ENCODE measurements at regions not wholly inside any gene's neighbourhood (a gene's known extent, or its start where the extent isn't known, plus 50 kb on each side); places are given as distances from the start of the nearest gene placed in this dataset.

DNA sequence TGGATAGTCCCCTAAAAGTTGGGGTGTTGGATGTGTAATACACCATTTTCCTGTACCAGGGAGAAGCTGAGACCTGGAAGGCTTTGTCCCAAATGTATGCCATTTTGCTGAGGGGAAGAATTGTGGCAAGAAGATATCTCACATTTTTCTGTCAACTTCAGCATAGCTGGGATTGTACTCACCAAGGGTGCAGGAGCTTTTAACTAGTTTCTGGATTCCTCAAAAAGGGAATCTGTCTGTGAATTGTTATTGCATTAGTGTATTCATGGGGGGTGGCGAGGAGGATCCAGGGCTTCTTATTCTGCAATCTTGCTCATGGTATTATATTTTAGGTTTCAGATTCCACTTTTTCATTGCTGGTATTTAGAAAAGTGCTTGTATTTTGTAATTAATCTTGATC lies 208.2 kb upstream of the MYOCD start:
- Histone ChIP-seq H3K36me3 (ENCODE audit: control insufficient read depth, insufficient read depth, low read length, severe bottlenecking) (no peaks in the 10 kb centered on the region), H3K9ac (ENCODE audit: low read length) (no peak overlapping the region)

DNA sequence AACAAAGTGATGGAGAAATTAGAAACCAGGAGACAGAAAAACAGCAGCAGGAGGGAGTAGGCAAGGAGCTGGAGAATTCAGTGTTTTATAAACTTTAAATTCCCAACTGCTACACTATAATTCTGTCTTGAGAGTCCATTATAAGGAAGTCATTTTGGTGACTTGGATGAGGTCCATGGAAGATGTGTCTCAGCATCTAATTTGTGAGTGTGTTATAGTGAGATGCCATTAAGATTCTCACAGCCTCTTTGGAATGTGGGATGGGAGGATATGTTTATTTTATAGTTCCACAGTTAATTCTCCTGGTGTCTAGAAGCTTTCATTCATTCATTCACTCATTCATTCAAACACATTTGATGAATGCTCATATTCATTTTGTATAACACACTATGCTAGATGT lies 206.0 kb upstream of the MYOCD start:
- no peaks in the 10 kb centered on the region for H3K27me3 ChIP-seq (replicated peaks; ENCODE audit: control insufficient read depth, insufficient read depth, low read length)
- no peaks in the 10 kb centered on the region for H3K36me3 ChIP-seq (ENCODE audit: control insufficient read depth, insufficient read depth, low read length, severe bottlenecking)
- no peak overlapping the region for H3K4me3 ChIP-seq (ENCODE audit: low read length)
- H3K9ac ChIP-seq (ENCODE audit: low read length): no peak overlapping the region
- H3K4me1 ChIP-seq (ENCODE audit: control insufficient read depth, insufficient read depth, low read length): peaks cover 9% of the 10 kb centered on the region
- no peak for DNase-seq (ENCODE audit: low read depth)
- peaks cover 13% of the 10 kb centered on the region for H3K9me3 ChIP-seq (ENCODE audit: control insufficient read depth, low read length)

More for the DNA sequence above, 208.2 kb upstream of the MYOCD start:
- Histone ChIP-seq H3K27me3 (replicated peaks; ENCODE audit: control insufficient read depth, insufficient read depth, low read length) (no peaks in the 10 kb centered on the region), H3K4me3 (ENCODE audit: low read length) (no peak overlapping the region), H3K9me3 (ENCODE audit: control insufficient read depth, low read length) (peaks cover 13% of the 10 kb centered on the region), H3K4me1 (ENCODE audit: control insufficient read depth, insufficient read depth, low read length) (peaks cover 4% of the 10 kb centered on the region)
- peak; percentile 54 for DNase-seq (ENCODE audit: low read depth)

DNA sequence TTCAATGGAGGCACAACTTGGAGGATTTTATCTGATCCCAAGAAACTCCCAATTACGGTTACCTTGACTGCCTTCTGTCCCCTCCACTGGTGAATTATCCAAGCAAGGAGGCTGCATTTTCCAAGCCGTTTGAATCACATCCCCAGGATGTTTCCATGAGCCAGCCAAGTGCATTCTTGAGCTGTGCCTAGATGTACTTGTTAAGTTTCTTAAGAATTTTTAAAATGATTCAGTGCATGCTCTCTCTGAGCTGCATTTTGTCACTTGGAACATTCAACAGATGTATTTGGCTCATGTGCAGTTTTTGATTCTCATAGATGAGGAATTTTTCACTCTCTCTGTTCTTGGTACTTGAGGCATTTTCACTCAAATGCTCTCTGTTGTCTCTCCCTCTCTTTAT lies 202.6 kb upstream of the MYOCD start:
- Histone ChIP-seq H3K36me3 (ENCODE audit: control insufficient read depth, insufficient read depth, low read length, severe bottlenecking) (no peaks in the 10 kb centered on the region), H3K4me1 (ENCODE audit: control insufficient read depth, insufficient read depth, low read length) (peaks cover 5% of the 10 kb centered on the region), H3K9me3 (ENCODE audit: control insufficient read depth, low read length) (no peaks in the 10 kb centered on the region), H3K27me3 (replicated peaks; ENCODE audit: control insufficient read depth, insufficient read depth, low read length) (no peaks in the 10 kb centered on the region), H3K4me3 (ENCODE audit: low read length) (no peak overlapping the region), H3K9ac (ENCODE audit: low read length) (no peak overlapping the region)
- peak; percentile 67 for DNase-seq (ENCODE audit: low read depth)

DNA sequence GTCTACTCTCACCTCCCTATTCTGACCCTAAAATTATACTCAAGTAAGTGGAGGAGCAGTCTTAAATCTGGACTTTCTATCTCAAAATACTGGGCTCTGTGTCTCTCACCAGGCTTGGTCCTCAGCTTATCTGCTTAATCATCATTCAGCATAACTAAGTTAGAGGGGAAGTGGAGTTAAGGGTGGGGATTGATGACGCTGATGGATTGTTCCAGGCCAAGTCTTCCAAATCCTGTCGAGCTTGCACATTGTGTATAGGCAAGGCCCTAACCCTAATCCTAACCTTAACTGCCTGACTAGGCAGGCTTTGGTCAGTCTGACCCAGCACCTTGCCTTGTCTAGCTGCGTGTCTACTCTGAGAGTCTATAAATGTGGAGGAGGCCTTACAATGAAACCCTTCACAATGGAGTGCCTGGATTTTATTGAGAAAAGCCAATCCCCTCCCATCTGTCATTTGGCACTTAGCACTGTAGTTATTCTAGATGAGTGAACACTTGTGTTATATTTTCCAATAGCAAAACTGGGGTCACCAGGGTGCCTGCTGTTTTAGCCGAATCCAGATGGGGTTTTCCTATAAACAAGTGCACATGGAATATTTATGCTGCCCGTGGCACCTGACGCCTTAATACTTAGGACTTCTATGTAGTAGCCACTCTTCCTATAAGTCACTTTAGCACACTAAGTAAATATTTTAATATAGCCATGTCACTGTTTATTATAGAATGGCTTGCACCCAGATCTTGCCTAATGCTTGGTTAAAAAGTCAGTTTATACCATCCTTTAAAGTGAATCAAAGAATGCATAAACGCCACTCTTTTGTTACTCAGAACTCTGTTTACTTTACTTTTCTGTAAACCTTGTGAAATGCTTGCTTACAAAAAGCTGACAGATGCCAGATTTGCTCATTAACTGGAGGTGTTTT lies 193.2 kb upstream of the MYOCD start:
- H3K9ac ChIP-seq (ENCODE audit: low read length): no peak overlapping the region
- no peaks in the 10 kb centered on the region for H3K36me3 ChIP-seq (ENCODE audit: control insufficient read depth, insufficient read depth, low read length, severe bottlenecking)
- H3K27me3 ChIP-seq (replicated peaks; ENCODE audit: control insufficient read depth, insufficient read depth, low read length): no peaks in the 10 kb centered on the region
- no peaks in the 10 kb centered on the region for H3K4me1 ChIP-seq (ENCODE audit: control insufficient read depth, insufficient read depth, low read length)
- DNase-seq (ENCODE audit: low read depth): no peak
- no peaks in the 10 kb centered on the region for H3K9me3 ChIP-seq (ENCODE audit: control insufficient read depth, low read length)
- H3K4me3 ChIP-seq (ENCODE audit: low read length): no peak overlapping the region

DNA sequence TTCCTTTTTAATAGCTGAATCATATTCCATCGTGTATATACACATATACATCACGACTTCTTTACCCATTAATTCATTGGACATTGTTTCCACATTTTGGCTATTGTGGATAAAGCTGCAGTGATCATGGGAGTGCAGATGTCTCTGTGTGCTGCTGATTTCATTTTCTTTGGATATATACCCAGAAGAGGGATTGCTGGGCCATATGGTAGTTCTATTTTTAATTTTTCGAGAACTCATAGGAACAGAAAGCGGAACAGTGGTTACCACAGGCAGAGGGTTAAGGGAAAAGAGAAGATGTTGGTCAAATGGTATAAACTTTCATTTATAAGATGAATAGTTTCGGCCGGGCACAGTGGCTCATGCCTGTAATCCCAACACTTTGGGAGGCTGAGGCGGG lies 187.4 kb upstream of the MYOCD start:
- H3K4me3 ChIP-seq (ENCODE audit: low read length): no peak overlapping the region
- DNase-seq (ENCODE audit: low read depth): no peak
- no peaks in the 10 kb centered on the region for H3K4me1 ChIP-seq (ENCODE audit: control insufficient read depth, insufficient read depth, low read length)
- H3K36me3 ChIP-seq (ENCODE audit: control insufficient read depth, insufficient read depth, low read length, severe bottlenecking): no peaks in the 10 kb centered on the region
- peaks cover 11% of the 10 kb centered on the region for H3K9me3 ChIP-seq (ENCODE audit: control insufficient read depth, low read length)
- H3K27me3 ChIP-seq (replicated peaks; ENCODE audit: control insufficient read depth, insufficient read depth, low read length): no peaks in the 10 kb centered on the region
- no peak overlapping the region for H3K9ac ChIP-seq (ENCODE audit: low read length)

DNA sequence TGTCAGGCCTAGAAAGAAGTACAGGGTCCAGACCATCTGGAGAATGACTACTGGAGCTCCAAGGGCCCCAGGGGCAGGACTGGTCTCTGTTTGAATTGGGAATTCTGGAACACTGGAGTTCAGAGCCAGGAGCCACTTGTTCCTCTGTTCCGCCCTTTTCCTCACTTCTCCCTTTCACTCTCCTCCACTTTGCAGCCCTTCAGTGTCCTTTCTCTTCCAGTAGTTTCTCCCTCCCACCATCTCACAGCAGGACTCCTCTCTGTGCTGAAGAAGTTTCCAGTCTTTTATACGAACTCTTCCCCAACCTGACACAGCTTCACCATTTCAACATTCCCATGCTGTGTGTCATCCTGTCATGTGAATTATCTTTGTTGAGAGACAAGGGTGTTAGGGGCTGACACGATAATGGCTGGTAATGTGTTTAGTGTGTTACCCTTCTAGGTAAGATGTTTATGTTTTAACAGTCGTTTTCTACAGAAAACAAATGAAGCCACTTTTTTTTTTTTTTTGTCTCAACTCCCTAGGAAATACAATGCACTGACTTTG lies 180.3 kb upstream of the MYOCD start:
- no peak for DNase-seq (ENCODE audit: low read depth)
- peaks cover 2% of the 10 kb centered on the region for H3K27me3 ChIP-seq (replicated peaks; ENCODE audit: control insufficient read depth, insufficient read depth, low read length)
- H3K9ac ChIP-seq (ENCODE audit: low read length): no peak overlapping the region
- no peaks in the 10 kb centered on the region for H3K4me1 ChIP-seq (ENCODE audit: control insufficient read depth, insufficient read depth, low read length)
- no peaks in the 10 kb centered on the region for H3K36me3 ChIP-seq (ENCODE audit: control insufficient read depth, insufficient read depth, low read length, severe bottlenecking)
- H3K9me3 ChIP-seq (ENCODE audit: control insufficient read depth, low read length): peaks cover 11% of the 10 kb centered on the region
- H3K4me3 ChIP-seq (ENCODE audit: low read length): no peak overlapping the region

DNA sequence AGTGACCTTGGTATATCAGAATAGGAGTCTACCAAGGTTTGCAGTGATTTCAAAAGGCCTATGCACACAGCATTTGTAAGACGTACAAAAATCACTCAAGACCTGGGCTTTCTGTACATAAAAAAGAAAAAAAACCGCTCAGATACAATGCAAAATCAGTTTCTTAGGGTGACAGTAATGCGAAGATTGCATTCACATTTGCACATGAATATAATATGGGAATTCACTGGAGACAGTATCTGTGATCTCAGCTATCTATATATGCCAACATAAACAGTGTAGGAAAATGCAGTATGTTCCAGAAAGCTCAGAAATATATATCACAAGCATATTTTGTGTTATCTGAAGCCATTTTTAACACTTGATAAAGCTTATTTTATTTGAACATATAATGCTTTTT lies 176.4 kb upstream of the MYOCD start:
- Histone ChIP-seq H3K9me3 (ENCODE audit: control insufficient read depth, low read length) (no peaks in the 10 kb centered on the region), H3K4me3 (ENCODE audit: low read length) (no peak overlapping the region), H3K27me3 (replicated peaks; ENCODE audit: control insufficient read depth, insufficient read depth, low read length) (peaks cover 5% of the 10 kb centered on the region), H3K36me3 (ENCODE audit: control insufficient read depth, insufficient read depth, low read length, severe bottlenecking) (no peaks in the 10 kb centered on the region), H3K9ac (ENCODE audit: low read length) (no peak overlapping the region), H3K4me1 (ENCODE audit: control insufficient read depth, insufficient read depth, low read length) (no peaks in the 10 kb centered on the region)
- DNase-seq (ENCODE audit: low read depth): no peak

DNA sequence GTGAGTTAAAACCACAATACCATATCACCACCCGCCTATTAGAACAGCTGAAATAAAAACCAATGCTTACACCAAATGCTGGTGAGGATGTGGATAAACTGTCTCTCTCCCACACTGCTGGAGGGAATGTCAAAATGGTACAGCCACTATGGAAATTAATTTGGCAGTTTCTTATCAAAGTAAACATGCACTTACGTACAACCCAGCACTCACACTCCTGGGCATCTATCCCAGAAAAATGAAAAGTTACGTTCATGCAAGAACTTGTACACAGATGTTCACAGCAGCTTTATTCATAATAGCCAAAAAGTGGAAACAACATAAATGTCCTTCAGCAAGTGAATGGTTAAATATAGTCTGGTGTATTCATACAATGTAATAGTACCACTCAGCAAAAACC lies 173.2 kb upstream of the MYOCD start:
- H3K4me3 ChIP-seq (ENCODE audit: low read length): no peak overlapping the region
- DNase-seq (ENCODE audit: low read depth): peak; percentile 8
- H3K27me3 ChIP-seq (replicated peaks; ENCODE audit: control insufficient read depth, insufficient read depth, low read length): peaks cover 5% of the 10 kb centered on the region
- H3K36me3 ChIP-seq (ENCODE audit: control insufficient read depth, insufficient read depth, low read length, severe bottlenecking): no peaks in the 10 kb centered on the region
- H3K9me3 ChIP-seq (ENCODE audit: control insufficient read depth, low read length): no peaks in the 10 kb centered on the region
- no peaks in the 10 kb centered on the region for H3K4me1 ChIP-seq (ENCODE audit: control insufficient read depth, insufficient read depth, low read length)
- H3K9ac ChIP-seq (ENCODE audit: low read length): no peak overlapping the region

DNA sequence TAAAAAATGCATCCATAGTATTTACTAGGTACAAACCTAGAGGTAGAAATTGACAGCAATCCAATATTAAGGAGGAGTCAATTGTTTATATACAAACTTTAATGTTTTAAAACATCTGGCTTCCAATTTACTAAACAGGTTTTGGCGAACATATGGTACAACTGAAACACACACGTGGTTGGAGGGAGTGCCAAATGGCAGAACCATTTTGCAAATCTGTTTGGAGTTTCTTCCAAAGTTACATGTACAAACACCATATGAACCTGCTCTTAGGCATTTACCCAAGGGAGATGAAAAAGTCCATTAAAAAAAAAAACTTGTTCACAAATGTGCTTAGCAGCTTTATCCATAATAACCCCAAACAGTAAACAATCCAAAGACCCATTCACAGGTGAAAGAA lies 159.8 kb upstream of the MYOCD start:
- Histone ChIP-seq H3K36me3 (ENCODE audit: control insufficient read depth, insufficient read depth, low read length, severe bottlenecking) (no peaks in the 10 kb centered on the region), H3K27me3 (replicated peaks; ENCODE audit: control insufficient read depth, insufficient read depth, low read length) (no peaks in the 10 kb centered on the region), H3K9ac (ENCODE audit: low read length) (no peak overlapping the region), H3K4me1 (ENCODE audit: control insufficient read depth, insufficient read depth, low read length) (peaks cover 14% of the 10 kb centered on the region), H3K9me3 (ENCODE audit: control insufficient read depth, low read length) (no peaks in the 10 kb centered on the region), H3K4me3 (ENCODE audit: low read length) (no peak overlapping the region)
- no peak for DNase-seq (ENCODE audit: low read depth)

DNA sequence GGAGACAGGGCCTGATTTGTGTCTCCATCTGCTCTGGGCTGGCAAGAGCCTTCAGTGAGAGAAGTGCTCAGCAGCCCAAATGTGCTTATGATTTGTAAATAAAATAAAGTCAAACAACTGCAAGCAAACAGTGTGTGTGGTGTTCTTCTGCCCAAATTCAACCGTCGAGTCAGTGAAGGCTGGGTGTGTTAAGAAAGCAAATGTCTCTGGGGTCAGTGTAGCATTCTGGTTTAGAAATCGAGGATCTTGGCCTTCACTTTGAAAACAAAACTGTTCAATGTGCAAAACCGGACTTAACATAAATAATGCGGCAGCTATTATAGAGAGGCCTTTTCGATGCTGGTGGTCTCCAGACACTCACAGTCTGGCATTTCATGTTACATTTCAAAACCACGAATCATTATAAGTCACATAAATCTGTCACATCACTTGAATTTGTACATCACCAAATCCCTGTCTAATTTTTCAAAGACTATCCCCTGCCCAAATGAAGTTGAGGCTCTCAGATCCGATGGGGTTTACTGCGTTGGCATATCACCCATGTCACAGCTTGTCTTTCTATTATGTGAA lies 158.6 kb upstream of the MYOCD start:
- Histone ChIP-seq H3K4me1 (ENCODE audit: control insufficient read depth, insufficient read depth, low read length) (peaks cover 18% of the 10 kb centered on the region), H3K27me3 (replicated peaks; ENCODE audit: control insufficient read depth, insufficient read depth, low read length) (no peaks in the 10 kb centered on the region), H3K9me3 (ENCODE audit: control insufficient read depth, low read length) (no peaks in the 10 kb centered on the region), H3K36me3 (ENCODE audit: control insufficient read depth, insufficient read depth, low read length, severe bottlenecking) (no peaks in the 10 kb centered on the region), H3K9ac (ENCODE audit: low read length) (no peak overlapping the region), H3K4me3 (ENCODE audit: low read length) (no peak overlapping the region)
- no peak for DNase-seq (ENCODE audit: low read depth)

DNA sequence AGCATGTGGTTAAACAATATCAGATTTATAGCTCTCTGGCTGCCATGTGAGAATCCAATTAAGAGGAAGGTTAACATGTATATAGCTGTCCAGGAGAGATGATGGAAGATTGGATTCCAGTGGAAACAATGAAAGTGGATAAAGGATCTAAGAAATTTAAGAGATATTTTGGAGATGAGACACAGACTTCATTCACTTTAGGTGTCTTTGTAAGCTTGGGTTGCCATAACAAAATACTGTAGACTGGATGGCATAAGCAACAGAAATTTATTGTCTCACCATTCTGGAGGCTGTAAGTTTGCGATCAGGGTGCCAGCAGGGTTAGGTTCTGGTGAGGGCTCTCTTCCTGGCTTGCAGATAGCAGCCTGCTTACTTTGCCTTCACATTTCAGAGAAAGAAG lies 155.9 kb upstream of the MYOCD start:
- Histone ChIP-seq H3K36me3 (ENCODE audit: control insufficient read depth, insufficient read depth, low read length, severe bottlenecking) (no peaks in the 10 kb centered on the region), H3K9me3 (ENCODE audit: control insufficient read depth, low read length) (no peaks in the 10 kb centered on the region), H3K27me3 (replicated peaks; ENCODE audit: control insufficient read depth, insufficient read depth, low read length) (no peaks in the 10 kb centered on the region), H3K4me3 (ENCODE audit: low read length) (no peak overlapping the region), H3K4me1 (ENCODE audit: control insufficient read depth, insufficient read depth, low read length) (peaks cover 29% of the 10 kb centered on the region), H3K9ac (ENCODE audit: low read length) (peak overlapping the region; percentile 43)
- no peak for DNase-seq (ENCODE audit: low read depth)

All from adipocyte (in vitro differentiated cells).